Kidney tubule cell (primary cell): ENCODE measurements at regions not wholly inside any gene's neighbourhood (a gene's known extent, or its start where the extent isn't known, plus 50 kb on each side); places are given as distances from the start of the nearest gene placed in this dataset.
A peak's percentile ranks its signal among the peaks of the same experiment; 100 is the strongest.
"Not testable (repeated sequence)": the region's sequence is repeated elsewhere in the genome, so short reads cannot be mapped to it uniquely, and the experiment has no call there.

Experiments used
- DNase-seq: peaks from one replicate; pipeline ENCODE4 v3.0.0-alpha.2; 2018; ENCODE audit warnings: low spot score

DNA sequence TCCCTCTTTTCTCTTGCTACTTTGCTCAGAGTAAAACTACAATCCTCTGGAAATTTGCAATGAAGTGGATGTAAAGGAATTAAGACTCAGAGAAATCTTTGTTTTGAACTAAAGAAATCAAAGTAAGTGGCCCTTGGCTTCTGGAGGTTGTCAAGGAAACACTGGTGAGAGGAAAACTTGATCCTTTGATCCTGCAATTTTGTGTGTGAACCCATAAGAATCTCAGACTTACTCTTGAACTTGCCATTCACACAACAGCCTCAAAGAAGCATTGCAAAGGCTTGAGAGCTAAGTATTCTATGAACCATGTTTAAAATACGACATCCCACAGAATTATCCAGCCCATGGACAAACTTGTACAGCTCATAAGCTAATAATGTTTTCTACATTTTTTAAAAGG, 827.5 kb downstream of the TAF11L14 start:
- no peak for DNase-seq

DNA sequence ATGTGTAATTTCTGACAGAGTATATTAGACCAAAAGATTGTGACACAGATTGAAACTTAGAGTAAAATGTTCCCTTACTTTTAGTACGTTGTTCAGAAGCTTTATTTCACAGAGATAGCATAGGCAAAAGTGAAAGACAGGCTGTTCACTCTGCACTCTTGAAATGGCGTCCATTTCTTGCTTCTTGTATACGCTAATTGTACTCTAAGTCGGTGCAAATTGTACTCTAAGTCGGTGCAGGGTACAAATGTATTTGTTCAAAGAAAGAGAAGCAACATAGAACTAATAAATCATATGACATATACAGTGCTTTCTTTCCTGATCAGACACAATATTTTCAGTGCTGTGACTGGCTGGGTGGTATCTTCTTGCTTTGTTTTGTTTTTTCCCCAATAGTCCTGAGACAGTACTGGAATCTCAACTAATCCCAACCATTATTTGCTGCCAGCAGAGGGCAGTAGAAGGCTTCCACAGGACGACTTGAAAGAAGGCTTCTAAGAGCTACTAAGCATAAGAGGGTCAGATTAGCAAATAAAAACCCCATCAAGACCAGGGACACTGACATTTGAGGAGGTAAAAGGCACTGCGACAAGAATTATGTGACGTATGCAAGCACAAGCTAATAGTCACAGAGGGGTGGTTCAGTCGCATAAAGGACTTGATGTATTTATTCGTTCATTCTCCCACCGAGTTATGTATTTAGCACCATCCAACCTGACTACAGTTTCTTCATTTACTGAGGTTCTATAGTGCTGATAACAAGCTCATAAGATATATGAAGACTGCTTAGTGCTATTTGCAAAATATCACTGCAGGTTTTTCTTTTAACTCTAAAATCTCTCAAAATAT, 831.8 kb downstream of the TAF11L14 start:
- peak; percentile 32 for DNase-seq

DNA sequence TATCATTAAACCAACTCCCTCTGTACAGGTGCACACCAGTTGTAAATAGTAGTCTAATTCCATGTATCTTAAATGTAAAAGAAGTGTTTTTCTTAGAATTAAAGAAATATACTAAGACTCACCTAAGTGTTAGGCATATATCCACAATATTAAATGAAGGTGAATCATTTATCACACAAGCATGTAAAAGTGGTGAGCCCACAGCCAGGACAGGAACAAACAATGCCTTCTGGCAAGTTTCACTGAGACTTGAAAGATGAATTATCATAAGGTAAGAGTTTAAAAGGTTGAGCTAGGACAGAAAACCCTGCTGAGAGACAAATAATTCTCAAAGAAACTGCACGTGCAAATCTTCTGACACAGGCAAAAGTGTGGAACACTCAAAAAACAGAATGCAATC, 832.5 kb downstream of the TAF11L14 start:
- no peak for DNase-seq

DNA sequence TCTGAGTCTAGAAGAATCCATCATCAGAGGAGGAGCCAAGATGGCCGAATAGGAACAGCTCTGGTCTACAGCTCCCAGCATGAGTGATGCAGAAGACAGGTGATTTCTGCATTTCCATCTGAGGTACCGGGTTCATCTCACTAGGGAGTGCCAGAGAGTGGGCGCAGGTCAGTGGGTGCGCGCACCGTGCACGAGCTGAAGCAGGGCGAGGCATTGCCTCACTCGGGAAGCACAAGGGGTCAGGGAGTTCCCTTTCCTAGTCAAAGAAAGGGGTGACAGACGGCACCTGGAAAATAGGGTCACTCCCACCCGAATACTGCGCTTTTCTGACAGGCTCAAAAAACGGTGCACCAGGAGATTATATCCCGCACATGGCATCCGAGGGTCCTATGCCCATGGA, 837.5 kb downstream of the TAF11L14 start:
- DNase-seq = not testable (repeated sequence)

DNA sequence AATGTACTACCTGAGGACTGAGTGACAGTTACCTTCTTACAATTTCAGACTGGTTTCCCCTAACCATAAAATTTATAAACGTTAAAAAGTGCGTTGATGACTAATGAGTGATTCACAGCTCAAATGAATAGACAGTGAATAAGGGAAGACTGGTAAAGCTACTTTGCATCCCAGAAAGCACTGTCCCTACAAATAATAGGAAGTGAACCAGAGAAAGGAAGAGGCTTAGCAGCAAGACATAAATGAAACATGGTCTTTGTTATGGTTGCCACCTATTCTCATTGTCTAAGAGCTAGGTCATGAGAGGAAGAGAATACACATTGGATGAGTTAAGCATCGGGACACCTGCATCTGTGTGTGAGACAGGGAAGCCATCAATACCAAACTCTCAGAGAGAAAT, 849.2 kb downstream of the TAF11L14 start:
- peak; percentile 28 for DNase-seq

DNA sequence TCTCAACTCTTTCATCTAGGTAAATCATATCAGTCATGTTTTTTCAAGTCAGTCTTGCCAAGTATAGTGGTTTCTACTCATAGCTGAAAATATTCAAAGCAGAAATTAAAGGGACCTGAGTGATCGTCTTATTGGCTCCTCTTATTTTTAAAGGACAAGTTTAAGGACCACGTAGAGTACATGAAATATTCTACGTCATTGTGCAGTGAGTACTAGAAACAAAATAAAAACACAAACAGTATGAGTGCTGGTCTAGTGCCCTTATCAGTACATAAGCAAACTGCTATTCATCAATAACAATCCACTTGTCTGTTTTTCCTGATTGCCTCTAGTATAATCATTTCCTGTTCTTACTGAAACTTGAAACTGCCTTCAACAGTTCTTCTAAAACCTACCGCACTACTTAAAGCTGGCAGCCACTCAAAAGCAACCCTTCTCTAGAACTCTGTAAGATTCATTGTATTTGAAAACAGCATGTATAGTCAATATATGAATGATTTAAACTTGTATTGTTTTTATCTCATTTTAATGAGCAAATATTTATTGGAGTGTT, 853.7 kb downstream of the TAF11L14 start:
- no peak for DNase-seq

GRCh38 chr5:18489703-18490102, 855.4 kb downstream of the TAF11L14 start:
- DNase-seq = no peak

- no peak for DNase-seq
These were observed 857.1 kb downstream of the TAF11L14 start for GRCh38 chr5:18491349-18491748.

DNA sequence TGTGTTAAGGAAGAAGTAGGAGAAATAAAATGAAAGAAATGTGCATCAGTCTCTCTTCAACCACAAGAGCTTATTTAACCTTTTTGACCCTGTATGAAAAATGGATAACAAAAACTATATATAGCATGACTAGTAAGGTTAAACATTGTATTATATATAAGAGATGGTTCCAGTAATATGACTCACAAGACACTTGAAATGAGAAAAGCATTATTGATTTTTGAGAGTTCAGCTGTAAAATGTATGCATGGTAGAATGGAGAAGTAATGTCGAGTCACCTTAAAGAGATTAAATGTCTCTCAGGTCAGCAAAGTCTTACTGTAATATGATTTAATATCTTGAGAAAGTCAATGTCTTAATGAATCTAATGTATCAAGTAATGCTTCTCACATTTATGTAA, 860.9 kb downstream of the TAF11L14 start:
- no peak for DNase-seq

DNA sequence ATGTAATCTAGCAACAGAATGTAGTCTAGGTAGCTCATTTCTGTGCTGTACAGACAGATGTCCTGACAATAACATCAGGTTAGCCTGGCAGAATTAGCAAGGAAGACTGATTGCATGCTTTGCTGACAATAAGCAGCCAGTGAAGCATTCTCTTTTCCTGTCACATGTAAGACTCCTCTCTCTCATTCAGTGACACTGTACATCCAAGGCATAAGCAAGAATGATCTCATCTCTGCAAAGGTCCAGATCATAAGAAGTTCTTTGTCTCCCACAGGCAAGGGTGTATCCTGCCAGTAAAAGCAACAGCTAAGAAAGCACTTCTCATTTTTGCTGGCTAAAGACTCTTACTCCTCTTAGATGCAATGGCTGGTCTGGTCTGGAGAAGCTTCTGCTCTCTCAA, 861.8 kb downstream of the TAF11L14 start:
- DNase-seq = no peak

- DNase-seq = no peak
These were observed 862.8 kb downstream of the TAF11L14 start for GRCh38 chr5:18497089-18497488.

DNA sequence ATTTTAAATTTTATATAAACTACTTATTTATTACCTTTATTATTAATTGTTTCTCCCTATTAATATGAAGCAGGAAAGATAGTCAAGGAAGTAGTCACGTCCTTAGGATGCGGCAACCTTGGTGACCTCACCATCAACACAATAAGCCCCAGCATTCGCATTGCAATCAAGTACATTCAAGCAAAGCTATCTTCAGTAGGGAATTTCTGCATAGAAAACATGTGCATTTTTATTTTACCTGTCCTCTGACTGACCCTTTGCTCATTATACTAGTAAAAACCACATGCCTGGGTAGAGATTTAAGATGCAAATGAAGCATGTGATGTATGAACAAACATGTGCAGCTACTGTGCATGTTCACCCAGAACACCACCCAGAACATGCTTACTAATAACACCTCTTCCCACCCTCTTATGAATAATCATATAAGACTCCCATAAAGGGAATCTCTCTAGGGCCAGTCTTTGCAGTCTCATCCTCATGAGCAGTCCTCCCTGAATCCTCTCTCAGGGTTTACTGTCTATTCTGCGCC, 869.6 kb downstream of the TAF11L14 start:
- DNase-seq = no peak

DNA sequence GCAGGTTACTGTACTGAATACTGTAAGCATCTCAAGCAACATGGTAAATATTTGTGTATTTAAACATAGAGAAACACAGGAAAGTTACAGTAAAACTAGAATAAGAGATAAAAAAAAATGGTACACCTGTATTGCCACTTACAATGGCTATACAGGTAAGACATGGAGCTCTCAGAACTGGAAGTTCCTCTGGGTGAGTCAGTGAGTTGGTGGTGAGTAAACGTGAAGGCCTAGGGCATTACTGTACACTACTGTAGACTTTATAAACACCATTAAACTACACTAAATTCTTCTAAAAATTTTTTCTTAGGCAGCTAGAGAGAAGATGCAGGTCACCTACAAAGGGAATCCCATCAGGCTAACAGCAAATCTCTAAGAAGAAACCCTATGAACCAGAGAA, 872.9 kb downstream of the TAF11L14 start:
- no peak for DNase-seq

GRCh38 chr5:18517641-18518380, 883.6 kb downstream of the TAF11L14 start:
- no peak for DNase-seq

DNA sequence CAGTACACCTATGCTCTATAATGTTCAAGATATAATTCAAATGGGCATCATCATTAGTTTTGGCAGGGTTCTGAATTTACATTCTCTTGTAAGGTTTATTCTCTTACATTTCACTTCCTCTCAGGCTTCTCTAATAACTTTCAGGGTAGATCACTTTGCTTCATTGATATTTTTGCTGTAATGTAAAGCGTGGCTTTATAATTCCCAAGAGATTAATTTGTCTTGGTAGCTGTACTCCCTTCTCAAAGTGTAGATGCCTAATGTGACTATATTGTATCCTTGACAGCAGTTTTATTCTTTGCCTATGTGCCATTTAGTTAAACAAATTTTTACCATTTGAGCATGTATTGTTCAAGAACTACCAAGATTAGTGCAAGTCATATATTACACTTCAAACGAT, 889.1 kb downstream of the TAF11L14 start:
- DNase-seq = no peak

GRCh38 chr5:18526792-18527405, 892.6 kb downstream of the TAF11L14 start:
- no peak for DNase-seq

- no peak for DNase-seq
These were observed 898.9 kb downstream of the TAF11L14 start for GRCh38 chr5:18533137-18533536.

GRCh38 chr5:18534119-18534518, 899.9 kb downstream of the TAF11L14 start:
- no peak for DNase-seq

DNA sequence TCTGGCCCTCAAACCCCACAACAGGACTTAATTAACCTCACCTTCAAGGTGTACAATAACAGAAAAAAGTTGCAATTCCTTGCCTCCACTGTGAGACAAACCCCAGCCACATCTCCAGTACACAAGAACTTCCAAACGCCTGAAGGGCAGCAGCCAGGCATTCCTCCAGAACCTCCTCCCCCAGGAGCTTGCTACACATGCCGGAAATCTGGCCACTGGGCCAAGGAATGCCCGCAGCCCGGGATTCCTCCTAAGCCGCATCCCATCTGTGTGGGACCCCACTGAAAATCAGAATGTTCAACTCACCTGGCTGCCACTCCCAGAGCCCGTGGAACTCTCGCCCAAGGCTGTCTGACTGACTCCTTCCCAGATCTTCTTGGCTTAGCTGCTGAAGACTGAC, 901.5 kb downstream of the TAF11L14 start:
- not testable (repeated sequence) for DNase-seq

GRCh38 chr5:18544421-18544820, 910.2 kb downstream of the TAF11L14 start:
- no peak for DNase-seq

GRCh38 chr5:18546591-18546990, 912.3 kb downstream of the TAF11L14 start:
- no peak for DNase-seq

DNA sequence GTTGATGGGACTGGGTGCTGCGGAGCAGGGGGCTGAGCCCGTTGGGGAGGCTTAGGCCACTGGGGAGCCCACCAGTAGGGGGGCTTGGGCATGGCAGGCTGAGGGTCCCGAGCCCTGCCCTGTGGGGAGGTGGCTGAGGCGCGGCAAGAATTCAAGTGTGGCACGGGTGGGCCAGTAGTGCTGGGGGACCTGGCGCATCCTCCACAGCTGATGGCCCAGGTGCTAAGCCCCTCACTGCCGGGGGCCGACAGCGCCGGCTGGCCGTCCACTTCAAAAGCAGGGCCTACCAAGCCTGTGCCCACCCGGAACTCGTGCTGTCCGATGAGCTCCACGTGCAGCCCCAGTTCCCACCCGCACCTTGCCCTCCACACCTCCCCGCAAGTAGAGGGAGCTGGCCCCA, 917.5 kb downstream of the TAF11L14 start:
- DNase-seq = no peak
